HG02678 (cell line): ENCODE measurements at regions not wholly inside any gene's neighbourhood (a gene's known extent, or its start where the extent isn't known, plus 50 kb on each side); places are given as distances from the start of the nearest gene placed in this dataset.

ENCODE experiments used
- ATAC-seq: cut with Tn5 transposase; IDR thresholded peaks from one replicate; pipeline ENCODE4 v1.9.1; 2021; ENCODE audit warnings: mild to moderate bottlenecking, moderate library complexity; ENCODE audit not compliant: unreplicated experiment

GRCh38 chr10:128722947-128723346, 596.7 kb upstream of the MKI67 start:
- no peak for ATAC-seq

- ATAC-seq, result peak; percentile 39
Measured at GRCh38 chr10:128723631-128724205, 597.5 kb upstream of the MKI67 start.

GRCh38 chr10:128725531-128725930, 599.3 kb upstream of the MKI67 start:
- no peak for ATAC-seq

- ATAC-seq, result no peak
Measured at GRCh38 chr10:128727114-128727513, 600.9 kb upstream of the MKI67 start.

- ATAC-seq, result no peak
Measured at GRCh38 chr10:128729910-128730420, 603.7 kb upstream of the MKI67 start.

GRCh38 chr10:128730922-128731321, 604.7 kb upstream of the MKI67 start:
- no peak for ATAC-seq

- no peak for ATAC-seq
Measured at GRCh38 chr10:128734161-128734560, 607.9 kb upstream of the MKI67 start.

- no peak for ATAC-seq
Measured at GRCh38 chr10:128734734-128735133, 608.5 kb upstream of the MKI67 start.

- no peak for ATAC-seq
Measured at GRCh38 chr10:128735996-128736395, 609.8 kb upstream of the MKI67 start.

GRCh38 chr10:128738386-128738915, 612.2 kb upstream of the MKI67 start:
- ATAC-seq, result no peak

GRCh38 chr10:128739930-128740329, 613.7 kb upstream of the MKI67 start:
- ATAC-seq, result no peak

- ATAC-seq, result no peak
Measured at GRCh38 chr10:128741180-128741579, 615.0 kb upstream of the MKI67 start.

GRCh38 chr10:128741680-128742079, 615.5 kb upstream of the MKI67 start:
- no peak for ATAC-seq

GRCh38 chr10:128744092-128744491, 617.9 kb upstream of the MKI67 start:
- ATAC-seq, result no peak

GRCh38 chr10:128744811-128745305, 618.6 kb upstream of the MKI67 start:
- no peak for ATAC-seq

GRCh38 chr10:128747582-128748346, 621.5 kb upstream of the MKI67 start:
- ATAC-seq, result no peak

GRCh38 chr10:128751284-128751683, 625.1 kb upstream of the MKI67 start:
- ATAC-seq, result no peak

- no peak for ATAC-seq
Measured at GRCh38 chr10:128751851-128752250, 625.6 kb upstream of the MKI67 start.

- no peak for ATAC-seq
Measured at GRCh38 chr10:128759174-128759573, 633.0 kb upstream of the MKI67 start.

- no peak for ATAC-seq
Measured at GRCh38 chr10:128763588-128763987, 637.4 kb upstream of the MKI67 start.

- no peak for ATAC-seq
Measured at GRCh38 chr10:128764190-128764589, 638.0 kb upstream of the MKI67 start.

- ATAC-seq, result no peak
Measured at GRCh38 chr10:128766915-128767314, 640.7 kb upstream of the MKI67 start.
